Inflammatory macrophage treated with lipopolysaccharide for 4 hours (primary cell): ENCODE measurements at regions not wholly inside any gene's neighbourhood (a gene's known extent, or its start where the extent isn't known, plus 50 kb on each side); places are given as distances from the start of the nearest gene placed in this dataset.

Source experiments
- DNase-seq: peaks from one replicate; pipeline ENCODE4 v3.0.0-alpha.2; 2020

DNA sequence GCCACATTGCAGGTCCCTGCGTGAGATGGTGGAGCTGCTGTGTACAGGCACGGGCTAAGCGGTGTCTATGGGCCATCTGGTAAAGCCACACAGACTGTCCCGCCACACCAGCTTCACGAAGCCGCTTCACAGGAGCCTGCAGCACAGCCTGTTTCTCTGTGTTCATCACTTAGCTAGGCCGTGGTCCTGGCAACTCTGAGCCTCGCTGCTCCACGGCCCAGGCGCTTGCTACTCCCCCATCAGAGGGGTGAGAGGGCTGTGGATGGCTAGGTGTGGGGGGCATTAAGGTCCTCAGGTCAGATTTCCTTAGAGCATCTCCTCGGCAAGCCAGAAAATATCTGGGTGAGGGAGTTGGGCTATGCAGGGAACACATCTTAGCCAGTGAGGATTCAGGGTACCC lies 225.7 kb downstream of the GLI2 start:
- DNase-seq: no peak

DNA sequence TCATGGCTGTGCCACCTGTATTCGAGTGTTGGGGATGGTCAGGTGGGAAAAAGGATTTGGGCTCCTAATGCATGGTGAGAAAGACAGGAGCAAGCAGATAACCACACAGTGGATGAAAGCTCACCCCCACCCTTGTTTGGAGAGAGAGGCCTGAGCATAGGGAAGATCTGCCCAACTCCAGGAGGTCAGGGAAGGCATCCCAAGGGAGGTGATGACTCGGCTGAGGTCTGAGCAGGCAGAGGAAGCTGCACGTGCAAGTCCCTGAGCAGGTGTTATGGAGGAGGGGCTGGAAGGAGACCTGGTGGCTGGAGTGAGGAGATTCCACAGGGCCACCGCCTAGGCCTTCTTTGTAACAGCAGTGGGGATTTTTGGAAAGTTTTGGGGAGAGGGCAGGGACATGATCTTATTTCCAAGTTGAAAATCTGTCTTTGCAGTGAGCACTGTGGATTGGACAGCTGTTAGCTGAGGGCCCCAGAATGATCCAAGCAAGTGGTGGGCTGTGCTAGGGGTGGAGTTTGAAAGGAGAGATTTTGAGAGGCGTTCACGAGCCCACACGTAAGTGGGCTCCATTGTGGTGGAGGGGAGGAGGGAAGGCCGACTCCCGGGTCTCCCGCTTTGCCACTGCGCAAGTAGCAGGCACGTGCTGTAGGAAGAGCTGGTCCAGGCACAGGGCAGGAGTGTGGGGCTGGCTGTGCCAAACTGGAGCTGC lies 228.5 kb downstream of the GLI2 start:
- no peak for DNase-seq

DNA sequence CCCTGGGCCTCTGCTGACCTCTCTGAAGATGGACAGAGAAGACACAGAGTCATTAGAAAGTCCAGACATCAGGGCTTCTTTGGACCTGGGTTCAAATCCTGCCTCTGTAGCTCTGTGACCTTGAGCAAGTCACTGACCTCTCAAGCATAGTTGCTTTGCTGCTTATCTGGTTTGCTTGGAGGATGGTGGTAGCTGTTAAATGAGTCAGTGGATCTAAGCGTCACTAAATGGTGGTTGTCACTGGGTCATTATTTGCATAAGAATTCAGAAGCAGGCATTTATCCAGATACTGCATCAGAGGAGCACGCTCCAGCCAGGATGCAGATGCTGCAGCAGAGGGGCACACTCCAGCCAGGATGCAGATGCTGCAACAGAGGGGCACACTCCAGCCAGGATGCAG lies 229.2 kb downstream of the GLI2 start:
- DNase-seq: no peak

DNA sequence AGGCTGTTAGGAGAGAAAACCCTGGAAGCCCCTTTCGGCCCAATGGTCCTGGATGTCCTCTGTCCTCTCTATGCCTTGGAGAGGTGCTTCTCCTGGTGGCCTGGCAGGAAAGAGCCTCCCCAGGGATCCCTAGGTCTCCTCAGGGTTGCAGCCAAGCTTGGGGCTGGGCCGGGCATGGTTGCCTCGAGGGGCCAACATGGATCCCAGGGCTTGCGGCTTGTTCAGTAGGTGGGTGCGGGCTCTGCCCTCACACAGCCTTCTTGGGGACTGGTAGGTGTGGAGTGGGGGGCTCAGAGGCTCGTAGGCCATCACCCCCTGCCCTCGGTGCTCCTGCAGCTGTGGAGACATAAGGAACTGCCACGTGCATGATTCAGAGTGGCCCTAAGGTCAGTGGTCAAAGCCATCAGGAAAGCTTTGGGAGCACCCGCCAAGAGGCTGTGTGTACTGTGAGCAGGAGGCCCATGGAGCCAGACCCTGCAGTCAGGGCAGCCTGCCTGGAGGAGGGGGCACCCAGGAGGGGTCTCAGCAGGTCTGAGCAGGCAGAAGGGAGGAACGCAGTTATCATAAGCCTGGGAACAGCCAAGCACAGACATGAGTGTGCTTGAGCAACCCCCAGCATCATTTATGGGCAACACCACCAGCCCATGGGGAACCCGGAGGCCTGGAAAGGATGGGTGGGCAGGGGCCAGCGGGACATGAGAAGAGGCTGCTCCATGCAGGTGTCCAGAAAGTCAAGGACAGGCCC lies 231.0 kb downstream of the GLI2 start:
- DNase-seq: no peak

DNA sequence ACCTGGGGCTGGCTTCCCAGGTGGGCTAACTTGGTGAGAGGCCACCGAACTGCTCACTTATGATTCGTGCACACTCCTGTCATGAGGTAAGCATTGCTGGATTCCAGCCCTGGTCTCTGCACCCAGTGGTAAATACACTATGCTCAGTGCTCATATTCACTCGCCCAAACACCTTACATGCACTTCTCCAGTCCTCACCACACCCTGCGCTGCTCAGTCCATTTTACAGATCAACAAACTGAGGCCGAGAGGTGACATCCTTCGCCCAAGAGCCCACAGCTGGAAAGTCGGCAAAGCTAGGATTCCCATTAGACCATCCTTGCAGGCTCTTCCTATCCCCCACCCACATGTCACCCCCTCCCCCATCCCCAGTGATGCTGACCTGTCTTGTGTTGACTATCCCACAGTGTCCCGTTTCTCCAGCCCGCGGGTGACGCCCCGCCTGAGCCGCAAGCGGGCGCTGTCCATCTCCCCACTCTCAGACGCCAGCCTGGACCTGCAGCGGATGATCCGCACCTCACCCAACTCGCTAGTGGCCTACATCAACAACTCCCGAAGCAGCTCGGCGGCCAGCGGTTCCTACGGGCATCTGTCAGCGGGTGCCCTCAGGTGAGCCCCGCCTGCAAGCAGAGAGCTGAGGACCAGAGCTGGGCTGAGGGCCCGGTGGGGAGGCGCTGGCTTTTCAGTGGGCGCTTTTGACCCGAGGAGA lies 232.8 kb downstream of the GLI2 start:
- DNase-seq: no peak

DNA sequence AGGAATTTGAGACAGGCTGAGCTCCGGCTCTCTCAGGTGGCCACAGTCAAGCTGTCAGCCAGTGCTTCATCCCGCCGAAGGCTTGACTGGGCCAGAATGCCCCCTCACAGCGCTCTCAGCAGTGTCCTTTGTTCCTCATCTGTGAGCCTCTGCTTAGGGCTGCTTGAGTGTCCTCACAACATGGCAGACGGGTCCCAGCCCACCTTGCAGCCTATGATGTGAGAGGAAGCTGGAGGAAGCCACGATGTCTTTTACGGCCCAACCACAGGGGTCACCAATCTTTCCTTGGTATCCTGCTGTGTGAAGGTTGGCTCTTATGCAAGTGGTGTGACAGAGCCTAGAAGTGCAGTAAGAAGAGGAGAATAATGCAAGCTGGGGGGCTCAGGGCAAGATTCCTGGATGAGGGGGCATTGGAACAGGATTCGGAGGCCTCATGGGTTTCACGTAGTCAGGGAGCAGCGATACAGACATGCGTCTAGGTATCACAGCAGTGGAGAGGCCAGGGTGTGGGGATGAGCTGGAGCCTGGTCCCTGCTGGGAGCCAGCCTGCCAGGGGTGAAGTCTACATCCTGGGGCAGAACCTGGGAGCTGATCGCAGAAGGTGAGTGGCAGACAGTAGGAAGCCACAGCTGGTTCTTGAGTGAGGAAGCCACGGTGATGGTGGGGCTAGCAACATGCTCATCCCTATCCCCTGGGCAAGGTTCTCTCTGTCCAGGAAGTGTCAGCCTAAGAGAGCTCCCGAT lies 234.1 kb downstream of the GLI2 start:
- no peak for DNase-seq

DNA sequence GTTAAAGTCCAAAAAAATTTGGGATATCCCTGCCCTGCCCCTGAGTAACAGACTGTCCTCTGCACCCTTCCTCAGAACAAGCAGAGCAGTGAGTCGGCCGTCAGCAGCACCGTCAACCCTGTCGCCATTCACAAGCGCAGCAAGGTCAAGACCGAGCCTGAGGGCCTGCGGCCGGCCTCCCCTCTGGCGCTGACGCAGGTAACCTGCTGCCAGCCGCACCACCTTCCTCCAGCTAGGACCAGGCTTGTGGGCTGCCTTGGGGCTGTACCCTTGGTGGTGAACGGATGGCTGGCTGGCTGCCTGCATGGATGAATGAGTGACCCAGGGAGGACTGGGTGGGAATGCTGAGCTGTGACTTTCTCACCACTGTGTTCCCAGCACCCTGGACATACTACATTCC lies 236.2 kb downstream of the GLI2 start:
- no peak for DNase-seq

DNA sequence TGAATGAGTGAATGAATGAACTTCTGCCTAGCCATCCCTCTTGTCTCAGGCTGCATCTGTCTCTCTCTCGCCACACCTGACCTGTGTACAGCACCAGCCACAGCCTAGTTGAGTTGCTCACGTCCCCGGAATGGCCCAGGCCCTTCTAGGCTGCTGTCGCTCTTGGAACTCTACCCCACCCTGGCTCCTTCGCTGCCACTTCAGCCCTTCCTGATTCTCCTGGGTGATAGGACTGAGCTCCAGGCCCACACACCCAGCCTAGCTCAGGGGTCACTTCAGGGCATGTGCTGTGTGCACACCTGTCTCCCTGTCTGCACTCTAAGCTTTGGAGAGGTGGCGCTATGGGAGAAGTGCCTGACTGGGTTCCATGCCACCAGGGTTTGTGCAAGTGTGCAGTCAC lies 236.6 kb downstream of the GLI2 start:
- no peak for DNase-seq

DNA sequence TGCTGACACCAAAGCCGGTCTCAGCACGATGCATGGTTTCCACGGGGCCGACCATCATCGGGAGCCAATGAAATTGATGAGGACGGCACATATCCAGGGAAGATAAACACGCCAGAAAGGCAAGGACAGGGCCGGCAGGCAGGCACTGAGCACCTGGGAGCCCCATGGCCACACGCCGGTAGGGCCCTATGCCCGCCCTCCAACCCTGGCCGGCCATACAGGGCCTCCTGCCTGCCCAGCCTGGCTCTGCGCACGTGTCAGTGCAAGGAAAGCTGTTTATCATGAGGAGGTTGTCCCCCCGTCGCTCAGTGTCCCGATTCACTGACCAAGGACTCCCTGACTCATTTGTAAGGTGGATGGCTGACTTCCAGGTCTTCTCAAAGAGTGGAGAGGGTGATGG lies 237.5 kb downstream of the GLI2 start:
- DNase-seq: no peak

DNA sequence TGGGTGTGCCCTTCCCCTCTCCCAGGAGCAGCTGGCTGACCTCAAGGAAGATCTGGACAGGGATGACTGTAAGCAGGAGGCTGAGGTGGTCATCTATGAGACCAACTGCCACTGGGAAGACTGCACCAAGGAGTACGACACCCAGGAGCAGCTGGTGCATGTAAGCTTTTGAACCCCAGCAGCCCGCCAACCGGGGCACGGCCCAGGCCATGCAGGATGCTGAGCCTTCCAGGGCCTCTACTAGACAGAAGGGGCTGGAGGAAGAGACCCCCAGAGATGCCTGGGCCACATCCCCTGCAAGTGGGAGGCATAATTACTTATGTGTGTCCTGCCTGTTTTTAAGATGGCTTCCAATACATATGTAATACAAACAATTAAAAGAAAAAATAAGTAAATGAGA lies 239.3 kb downstream of the GLI2 start:
- DNase-seq: no peak

DNA sequence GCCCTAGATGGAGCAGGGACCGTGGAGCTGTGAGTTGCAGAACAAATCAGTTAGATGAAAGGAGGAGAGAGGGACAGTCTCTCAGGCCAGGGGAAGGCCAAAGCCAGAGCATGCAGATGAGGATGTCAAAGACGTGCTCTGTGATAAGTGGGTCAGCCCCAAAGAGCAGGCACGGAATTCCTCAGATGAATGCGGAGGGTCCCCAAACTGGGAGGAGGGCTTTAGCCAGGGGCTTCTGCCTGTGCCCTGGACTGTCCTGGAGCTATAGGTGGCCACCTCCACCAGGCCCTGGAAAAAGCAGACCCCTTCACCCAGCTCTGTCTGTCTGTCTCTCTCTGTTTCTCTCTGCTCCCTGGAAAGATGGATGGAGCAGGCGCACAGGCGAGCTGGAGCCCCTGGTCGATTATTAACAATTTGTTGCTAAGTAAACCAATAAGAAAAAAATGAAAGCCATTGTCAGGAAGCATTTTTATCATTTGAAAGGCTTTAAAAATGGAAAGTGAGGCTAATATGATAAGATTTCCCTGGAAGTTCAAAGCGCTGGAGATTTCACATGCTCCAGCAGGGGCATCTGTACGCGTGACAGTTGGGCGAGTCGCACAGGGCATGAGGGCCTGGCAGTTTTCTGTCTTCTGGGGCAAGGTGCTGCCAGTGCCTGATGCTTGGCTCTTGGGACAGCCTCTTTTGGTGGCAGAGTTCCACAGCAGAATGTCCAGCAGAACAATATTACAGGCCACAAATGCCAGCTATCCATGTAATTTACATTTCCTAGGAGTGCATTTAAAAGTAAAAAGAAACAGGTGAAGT lies 241.0 kb downstream of the GLI2 start:
- DNase-seq: no peak

DNA sequence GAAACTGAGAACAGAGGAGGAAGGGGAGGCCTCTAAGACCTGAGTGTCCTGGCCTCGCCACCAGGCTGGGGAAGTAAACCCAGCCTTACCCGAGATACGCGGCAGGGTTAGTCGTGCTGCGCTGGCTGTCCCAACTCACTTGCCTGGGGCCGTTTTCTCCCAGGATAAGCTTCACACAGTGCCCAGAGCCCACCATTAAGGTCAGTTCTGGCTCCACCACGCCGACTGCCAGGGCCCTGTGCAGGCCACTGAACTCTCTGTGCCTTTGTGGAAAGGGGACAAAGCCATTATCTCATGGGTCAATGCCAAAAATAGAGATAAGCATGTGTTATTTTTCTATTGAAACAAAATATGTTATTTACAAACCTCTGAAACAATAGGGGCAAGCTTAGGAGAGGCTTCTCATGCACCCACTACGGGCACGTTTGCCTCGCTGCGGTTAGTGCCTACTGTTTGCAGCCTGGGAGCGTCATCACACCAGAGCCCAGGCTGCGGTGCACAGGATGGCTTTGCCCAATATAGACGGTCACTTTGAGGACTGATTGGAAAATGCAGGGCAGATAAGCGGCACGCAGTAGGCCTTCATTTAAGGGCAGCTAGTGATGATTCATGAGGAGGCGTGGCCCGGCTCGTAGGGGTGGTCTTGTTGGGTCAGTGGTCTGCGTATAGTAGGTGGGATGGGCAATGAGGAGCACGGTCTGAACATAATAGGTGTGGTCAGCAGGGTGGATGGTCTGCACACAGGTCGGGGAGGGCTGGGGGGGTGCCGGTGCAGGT lies 242.1 kb downstream of the GLI2 start:
- no peak for DNase-seq

DNA sequence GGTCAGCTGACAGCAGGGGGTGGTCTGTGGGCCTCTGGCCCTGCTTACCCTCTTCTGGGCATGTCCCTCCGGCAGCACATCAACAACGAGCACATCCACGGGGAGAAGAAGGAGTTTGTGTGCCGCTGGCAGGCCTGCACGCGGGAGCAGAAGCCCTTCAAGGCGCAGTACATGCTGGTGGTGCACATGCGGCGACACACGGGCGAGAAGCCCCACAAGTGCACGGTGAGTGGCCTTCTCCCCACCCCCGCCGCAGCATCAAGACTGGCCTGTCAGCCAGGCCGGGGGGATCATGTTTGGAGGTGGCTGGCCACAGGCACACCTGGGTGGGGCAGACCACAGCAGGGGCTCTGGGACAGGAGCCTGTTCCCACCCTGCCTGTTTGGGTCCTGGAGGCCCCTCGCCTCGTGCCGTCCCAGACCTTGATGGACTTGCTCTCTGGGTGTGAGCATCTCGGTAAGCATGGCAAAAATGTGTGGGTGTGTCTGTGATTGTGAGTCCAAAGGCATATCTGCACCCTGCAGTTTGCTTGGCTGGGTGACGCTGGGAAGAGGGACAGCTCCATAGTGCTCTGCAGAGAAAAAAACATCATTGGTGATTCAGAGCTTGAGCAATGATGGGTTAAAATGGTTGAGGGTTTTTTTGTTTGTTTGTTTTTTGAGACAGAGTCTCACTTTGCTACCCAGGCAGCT lies 242.8 kb downstream of the GLI2 start:
- DNase-seq: no peak

DNA sequence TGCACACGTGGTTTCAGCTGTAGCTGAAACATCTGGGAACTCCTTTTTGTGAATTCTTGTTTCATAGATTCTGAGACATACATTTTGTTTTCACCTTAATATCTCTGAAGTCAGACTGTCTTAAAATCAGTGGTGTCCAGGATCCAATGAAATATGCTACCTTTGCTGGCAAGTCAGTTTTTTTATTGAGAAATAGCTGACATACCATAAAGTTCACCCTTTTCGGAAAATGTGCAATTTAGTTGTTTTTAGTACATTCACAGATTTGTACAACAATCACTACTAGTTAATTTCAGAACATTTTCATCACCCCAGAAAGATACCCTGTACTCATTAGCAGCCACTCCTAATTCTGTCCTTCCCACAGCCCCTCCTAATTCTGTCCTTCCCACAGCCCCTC lies 243.7 kb downstream of the GLI2 start:
- DNase-seq: no peak

DNA sequence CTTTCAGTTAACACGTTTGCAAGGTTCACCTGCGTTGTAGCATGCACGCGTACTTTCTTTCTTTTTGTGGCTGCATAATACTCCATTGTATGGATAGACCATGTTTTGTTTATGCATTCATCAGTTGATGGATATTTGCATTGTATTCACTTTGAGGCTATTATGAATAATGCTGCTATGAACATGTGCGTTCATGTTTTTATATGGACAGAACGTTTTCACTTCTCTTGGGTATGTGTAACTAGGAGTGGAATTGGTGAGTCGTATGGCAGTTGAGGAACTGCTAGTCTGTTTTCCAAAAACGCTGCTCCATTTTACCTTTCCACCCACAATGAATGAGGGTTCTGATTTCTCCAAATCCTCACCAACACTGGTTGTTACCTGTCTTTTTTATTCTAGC lies 244.3 kb downstream of the GLI2 start:
- no peak for DNase-seq

DNA sequence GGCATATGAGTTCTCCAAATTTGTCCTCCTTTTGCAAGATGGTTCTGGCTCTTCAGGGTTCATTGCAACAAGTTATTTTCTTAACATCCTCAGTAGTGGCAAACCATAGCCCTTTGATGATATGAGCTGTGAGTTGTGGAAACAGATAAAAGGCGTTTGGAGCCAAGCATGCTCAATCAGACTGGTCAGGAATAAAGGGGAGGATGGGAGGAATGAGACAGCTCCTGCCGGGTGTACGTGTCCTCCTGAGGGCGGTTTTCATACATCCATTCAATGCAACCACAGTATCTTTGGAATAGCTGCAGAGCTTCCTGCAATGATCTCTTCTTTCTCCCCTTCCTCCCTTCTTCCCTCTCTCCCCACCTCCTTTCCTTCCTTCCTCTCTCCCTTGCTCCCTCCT lies 245.8 kb downstream of the GLI2 start:
- no peak for DNase-seq

DNA sequence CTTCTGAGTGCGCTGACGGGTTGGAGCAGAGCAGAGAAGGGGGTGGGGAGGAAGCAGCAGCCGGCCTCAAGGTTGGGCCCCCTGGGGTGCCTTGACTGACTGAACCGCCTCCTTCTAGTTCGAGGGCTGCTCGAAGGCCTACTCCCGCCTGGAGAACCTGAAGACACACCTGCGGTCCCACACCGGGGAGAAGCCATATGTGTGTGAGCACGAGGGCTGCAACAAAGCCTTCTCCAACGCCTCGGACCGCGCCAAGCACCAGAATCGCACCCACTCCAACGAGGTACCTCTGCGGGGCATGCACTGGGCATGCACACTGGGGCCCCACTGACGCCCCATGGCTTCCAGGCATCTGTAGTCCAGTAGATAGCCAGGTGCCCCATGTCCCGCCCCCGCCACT lies 246.9 kb downstream of the GLI2 start:
- no peak for DNase-seq

DNA sequence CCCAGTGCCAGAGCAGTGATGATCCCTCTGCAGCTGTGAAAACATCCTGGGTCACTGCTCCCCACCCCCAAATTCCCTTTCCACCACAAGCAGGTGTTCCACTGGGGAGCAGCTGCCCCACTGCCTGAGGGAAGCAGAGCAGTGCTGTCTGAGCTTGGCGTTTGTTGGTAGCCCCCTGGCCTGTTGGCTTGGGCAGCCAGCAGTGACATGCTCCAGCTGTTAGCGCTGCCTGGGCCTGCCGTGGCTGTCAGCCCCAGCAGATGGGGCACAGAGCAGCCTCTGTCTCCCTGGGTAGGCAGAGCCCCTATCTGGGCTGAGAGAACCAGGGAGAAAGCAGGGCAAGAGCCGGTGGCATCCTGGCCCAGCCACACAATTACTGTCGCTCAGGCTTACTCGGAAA lies 247.7 kb downstream of the GLI2 start:
- DNase-seq: no peak

DNA sequence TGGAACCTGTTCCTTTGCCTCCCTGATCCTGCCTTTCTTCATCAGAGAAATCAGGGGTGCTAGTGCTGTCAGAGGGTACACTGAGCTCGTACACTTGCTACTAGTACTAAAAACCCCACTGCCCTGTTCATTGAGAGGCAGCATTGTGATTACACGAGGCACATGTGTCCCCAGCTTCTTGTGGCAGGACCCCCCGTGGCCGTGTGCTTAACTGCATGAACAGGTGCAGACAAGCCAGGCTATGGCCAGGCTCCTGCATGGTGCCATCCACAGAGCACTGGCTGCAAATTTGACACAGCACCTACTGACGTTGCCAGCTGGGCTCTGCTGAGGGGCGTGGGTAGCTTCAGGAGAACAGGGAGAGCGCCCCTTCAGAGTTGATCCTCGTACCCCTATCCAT lies 248.4 kb downstream of the GLI2 start:
- no peak for DNase-seq

DNA sequence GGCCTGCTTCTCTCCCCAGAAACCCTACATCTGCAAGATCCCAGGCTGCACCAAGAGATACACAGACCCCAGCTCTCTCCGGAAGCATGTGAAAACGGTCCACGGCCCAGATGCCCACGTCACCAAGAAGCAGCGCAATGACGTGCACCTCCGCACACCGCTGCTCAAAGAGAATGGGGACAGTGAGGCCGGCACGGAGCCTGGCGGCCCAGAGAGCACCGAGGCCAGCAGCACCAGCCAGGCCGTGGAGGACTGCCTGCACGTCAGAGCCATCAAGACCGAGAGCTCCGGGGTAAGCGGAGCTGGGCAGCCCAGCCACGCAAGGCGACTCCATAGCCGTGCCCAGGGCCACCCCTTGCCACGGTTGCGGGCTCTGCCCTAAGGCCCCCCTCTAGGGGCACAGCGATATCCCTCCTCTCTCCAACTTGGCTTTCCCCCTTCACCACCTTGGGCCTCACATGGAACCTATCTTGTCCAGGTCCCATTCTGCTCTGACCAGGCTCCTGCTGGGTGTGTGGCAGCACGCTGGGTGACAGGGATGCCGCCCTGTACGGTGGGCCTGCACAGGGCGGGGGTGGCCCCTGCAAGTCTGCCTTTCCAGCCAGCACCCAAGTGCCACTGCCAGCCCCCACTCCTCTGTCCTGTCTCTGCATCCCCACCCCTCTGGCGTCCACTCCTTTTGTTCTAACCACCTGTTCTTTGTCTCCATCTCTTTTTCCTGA lies 248.9 kb downstream of the GLI2 start:
- no peak for DNase-seq
